Fibroblast of skin of left quadriceps (primary cell): ENCODE measurements at regions not wholly inside any gene's neighbourhood (a gene's known extent, or its start where the extent isn't known, plus 50 kb on each side); places are given as distances from the start of the nearest gene placed in this dataset.
A peak's percentile ranks its signal among the peaks of the same experiment; 100 is the strongest.
"Not testable (repeated sequence)": the region's sequence is repeated elsewhere in the genome, so short reads cannot be mapped to it uniquely, and the experiment has no call there.

Experiments
- DNase-seq, 2 experiments: peaks; one replicate each; pipeline ENCODE4 v3.0.0-alpha.2; 2013; ENCODE audit warnings: low read depth in 2 of 2

GRCh38 chr9:95584176-95584575 lies 67.4 kb upstream of the PTCH1 start:
- no peak for DNase-seq

DNA sequence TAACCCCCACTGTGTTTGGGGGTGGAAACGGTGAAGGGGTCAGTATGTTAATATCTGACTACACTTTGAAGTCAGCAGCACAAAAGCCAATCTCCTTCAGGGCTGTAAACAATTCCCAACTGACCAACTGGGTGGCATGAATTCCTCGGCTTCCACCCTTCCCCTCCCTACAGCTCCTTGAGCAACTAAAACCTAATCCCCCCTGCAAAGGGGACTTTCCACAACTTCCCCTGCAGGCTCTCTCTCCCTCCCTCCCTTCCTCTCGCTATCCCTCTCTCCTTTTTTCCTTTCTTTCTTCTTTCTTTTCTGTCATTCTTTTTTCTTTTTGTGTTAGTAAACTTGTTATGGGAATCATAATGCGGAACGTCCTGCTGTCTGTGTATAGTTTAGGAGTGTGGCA lies 65.1 kb upstream of the PTCH1 start:
- no peak for DNase-seq

- no peak for DNase-seq
These were observed 64.3 kb upstream of the PTCH1 start for GRCh38 chr9:95580812-95581761.

GRCh38 chr9:95574866-95575553 lies 58.2 kb upstream of the PTCH1 start:
- no peak for DNase-seq

DNA sequence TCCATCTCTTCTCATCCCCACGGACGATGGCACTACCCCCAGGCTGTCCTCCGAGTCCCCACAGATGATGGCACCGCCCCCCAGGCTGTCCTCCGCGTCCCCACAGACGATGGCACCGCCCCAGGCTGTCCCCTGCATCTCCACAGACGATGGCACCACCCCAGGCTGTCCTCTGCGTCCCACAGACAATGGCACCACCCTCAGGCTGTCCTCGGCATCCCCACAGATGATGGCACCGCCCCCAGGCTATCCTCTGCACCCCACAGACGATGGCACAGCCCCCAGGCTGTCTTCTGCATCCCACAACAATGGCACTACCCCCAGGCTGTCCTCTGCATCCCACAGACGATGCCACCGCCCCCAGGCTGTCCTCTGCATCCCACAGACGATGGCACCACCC lies 57.4 kb upstream of the PTCH1 start:
- DNase-seq = no peak

DNA sequence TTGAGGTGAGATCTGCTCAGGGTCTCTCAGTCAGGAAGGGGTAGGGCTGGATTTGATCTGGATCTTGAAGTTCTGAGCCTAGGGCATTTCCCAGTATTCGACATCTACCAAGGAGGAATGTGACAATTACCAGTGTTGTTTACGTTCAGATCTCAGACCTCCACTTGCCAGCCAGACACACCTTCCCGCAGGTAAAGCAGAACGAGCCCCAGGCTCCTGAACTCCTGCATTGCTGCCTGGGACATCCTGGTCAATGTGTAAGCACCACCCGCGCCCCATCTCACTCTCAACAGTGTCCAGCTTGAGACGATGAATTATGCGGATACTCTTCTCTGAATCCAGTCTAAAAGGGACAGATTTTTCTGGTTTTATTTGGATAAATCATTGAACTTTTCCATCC lies 56.7 kb upstream of the PTCH1 start:
- no peak for DNase-seq

- peak; percentile 91 to 93 for DNase-seq
These were observed 55.8 kb upstream of the PTCH1 start for GRCh38 chr9:95572381-95573151.

DNA sequence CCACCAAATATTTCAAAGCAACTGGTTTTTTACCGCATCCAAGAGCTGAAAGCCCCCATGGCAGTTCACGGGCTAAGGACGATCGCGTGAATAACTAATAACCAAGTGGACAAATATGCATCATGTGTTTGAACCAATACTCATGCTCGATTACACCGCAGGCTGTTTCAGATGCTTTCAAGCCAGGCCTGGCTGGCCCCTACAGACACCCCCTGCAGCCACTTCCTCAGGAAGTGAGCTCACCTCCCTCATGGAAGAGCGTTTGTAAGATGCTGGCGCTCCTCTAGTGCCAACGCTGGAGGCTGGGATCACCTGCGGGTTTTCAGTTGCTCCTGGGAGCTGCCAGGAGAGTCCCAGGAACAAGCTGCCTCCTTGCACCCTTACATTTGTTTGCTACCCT lies 53.9 kb upstream of the PTCH1 start:
- no peak for DNase-seq

- DNase-seq = peak; percentile 18 to 31
These were observed 53.4 kb upstream of the PTCH1 start for GRCh38 chr9:95570150-95570549.

DNA sequence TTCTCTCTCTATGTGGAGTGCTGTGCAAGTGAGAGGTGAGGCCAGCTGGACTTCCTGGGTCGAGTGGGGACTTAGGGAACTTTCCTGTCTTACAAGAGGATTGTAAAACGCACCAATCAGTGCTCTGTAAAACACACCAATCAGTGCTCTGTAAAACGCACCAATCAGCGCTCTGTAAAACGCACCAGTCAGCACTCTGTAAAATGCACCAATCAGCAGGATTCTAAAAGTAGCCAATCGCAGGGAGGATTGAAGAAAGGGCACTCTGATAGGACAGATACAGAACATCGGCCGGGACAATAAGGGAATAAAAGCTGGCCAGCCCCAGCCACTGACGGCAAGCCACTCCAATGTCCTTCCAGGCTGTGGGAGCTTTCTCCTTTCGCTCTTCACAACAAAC lies 52.0 kb upstream of the PTCH1 start:
- not testable (repeated sequence) for DNase-seq
